HG02943 (cell line): ENCODE measurements at regions not wholly inside any gene's neighbourhood (a gene's known extent, or its start where the extent isn't known, plus 50 kb on each side); places are given as distances from the start of the nearest gene placed in this dataset.

Experiments used
- ATAC-seq: cut with Tn5 transposase; IDR thresholded peaks from one replicate; pipeline ENCODE4 v1.9.1; 2021; ENCODE audit warnings: mild to moderate bottlenecking, low read depth, moderate library complexity; ENCODE audit not compliant: unreplicated experiment

DNA sequence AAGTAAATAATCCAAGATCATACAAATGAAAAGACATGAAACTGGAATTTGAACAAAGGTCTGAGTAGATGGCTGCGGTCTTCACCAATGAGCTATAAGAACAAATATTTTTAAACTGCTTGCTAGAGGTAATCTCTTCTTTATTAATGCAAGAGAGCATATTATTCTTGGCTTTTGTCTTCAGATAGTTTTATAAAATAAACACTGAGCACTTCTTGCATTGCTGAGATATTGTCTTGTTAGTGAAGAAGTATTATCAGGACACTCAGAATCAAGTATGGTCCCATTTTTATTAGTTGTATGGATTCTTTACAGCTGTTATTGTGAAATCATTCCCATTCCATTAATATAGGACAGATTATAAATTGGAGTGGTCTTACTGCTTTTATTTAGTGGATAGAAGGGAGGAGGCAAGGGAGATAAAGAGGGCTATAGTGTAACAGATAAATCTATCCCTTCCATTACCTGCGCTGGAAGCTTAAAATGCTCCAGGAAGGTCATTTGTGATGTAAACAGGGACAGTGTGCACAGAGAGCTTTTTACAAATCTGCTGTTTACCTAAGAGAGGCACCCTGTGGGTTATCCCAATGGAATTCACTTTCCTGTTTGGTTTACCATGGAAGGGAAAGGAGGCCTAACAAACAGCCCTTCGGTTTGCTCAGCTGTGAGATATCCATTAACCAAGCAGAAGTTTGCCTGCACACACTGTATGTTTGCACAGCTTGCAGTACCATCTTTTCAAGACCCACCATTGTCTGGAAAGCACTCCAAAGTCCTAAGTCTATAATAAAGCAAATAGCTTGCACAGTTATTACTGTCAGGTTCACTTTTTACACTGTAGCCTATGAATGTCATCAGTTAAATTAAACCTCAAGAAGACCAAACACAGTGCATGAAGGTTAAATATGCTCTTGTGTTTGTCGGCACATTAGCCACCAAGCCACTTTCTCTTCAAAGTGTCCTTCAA, 347.7 kb upstream of the TGFBR2 start:
- ATAC-seq: no peak

DNA sequence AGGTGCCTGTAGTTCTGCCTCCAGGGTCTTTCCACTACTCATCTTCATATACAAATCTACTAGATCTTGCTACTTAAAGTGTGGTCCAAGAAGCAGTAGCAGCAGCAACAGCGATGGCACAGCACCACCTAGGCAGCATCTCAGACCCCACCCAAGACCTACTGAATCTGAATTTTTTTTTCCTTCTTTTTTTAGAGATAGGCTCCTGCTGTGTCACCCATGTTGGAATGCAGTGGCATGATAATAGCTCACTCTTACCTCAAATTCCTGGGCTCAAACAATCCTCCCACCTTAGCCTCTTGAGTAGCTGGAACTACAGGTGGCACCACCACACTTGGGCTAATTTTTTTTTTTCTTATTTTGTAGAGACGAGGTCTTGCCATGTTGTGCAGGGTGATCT, 346.7 kb upstream of the TGFBR2 start:
- no peak for ATAC-seq

DNA sequence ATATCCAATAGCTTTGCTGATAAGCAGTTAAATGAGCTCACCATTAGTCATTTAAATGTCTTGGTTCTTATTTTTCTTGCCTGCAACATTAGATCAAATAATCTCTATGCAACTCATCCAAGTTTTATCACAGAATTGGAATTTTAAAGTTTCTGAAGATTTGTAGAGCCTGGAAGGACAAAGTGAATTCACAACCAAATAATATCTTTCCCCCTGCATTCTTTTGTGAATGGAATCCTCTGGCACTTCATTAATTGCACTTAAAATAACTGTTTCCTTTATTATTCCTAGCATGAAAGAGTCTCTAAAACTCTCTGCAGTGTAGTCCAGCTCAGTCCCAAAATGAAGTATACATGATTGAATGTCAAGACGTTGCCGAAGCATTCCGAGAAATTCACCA, 345.6 kb upstream of the TGFBR2 start:
- ATAC-seq: no peak

DNA sequence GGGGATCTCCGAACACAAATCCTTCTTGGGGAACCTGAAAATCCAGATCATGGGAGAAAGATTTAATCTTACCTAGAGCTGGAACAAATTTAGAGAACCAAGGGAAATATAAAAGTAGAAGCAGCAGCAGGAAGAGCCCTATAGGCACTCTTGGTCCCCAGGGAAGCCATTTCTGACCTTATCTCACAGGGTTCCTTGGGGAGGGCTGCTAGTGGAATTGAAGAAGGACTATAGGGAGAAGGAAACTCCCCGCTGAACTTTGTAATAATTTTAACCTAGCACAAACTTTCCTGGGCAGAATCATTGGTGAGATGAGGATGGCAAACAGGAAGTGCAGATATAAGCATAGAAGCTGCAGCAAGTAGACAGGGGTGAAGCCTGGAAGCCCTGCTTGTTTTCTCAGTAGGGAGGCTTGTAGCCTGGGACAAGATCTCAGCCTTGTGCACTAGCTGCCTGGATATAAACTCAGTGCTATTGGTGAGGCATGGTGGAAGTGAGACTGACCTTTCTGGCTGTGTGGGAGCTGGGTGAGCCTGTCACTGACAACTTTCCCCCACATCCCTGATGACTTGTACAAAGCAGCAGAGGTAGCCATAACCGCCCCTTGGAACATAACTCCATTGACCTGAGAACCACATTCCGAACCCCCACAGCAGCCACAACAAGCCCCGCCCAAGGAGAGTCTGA, 343.0 kb upstream of the TGFBR2 start:
- no peak for ATAC-seq

DNA sequence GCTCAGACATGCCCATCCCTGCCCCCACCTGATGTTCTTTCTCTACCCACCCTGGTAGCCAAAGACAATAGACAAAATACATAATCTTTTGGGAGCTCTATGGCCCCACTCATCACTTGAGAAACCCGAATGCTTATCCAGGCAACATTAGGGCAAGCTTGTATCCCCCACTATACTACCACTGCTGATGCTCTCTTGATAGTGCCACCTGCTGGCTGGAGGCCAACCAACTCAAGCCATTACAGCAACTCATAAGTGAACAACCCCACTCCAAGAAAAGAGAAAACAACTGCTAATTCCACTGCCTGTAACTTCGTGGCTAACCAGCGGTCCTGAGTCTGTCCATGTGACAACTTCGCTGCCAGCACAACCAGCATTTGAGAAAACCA, 342.5 kb upstream of the TGFBR2 start:
- no peak for ATAC-seq

DNA sequence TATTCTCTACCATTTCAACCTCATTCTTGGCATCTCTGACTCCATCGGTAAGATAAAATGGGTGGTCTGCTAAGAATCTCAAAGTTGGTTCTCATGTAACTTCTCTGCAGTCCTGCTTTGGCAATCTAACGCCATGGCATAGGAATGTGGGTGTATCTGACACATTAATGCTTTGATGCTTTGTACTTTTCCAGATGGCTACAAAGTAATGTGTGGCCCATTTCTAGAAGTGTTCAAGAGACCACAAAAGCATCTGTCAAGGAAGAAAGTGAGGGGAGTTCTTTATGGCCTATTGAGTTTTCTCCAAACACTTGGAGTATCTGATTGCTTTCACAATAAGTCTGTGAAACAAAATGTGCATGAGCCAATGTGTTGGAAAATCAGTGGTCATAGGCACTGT, 339.9 kb upstream of the TGFBR2 start:
- ATAC-seq: no peak

DNA sequence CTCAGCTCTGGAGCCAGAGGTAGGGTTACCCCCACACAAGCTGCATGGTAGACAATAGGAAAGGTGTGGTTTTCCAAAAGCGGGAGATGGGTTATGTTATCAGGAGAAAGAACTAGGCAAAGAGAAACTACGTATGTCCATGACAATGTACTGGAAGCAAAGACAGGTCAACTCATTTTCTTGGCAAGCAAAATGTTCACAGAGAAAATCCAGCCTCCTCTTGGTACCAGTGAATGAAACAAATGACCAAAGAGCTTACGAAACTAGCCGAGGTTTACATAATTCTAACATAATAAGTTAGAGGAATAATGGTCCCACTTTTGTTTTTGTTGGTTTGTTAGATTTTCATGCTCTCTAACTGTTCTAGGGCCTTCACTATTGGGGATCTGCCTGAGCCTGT, 338.1 kb upstream of the TGFBR2 start:
- no peak for ATAC-seq

DNA sequence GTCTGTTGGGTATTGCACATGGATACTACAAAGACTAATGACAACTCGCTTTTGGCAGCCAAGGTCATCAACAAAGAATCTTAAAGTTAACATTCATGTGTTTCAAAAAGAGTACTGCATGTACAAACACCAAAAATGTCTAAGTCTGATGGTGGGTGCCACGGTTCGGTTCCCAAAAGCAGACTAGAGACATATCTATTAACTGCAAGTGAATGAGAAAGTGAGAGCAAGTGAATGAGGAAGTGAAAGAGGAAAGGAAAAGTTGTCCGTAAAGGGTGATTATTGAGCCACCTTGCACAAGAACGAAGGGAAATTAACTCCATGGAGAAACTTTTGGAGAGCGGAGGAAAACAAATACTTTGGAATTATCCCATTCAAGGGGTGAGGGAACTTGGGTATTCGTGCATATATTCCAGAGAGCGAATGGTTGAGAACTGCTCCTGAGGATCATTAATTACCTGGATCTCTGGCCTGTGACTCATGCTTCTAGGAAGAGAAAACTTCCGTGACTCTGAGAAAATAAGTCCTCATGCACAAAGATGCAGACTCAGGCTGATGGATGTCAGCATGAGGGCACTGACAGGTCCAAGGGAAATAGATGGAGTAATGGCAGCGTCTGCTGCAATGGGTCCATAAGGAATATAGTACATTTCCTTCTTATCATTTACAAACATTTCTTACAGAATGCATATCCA, 336.5 kb upstream of the TGFBR2 start:
- no peak for ATAC-seq

DNA sequence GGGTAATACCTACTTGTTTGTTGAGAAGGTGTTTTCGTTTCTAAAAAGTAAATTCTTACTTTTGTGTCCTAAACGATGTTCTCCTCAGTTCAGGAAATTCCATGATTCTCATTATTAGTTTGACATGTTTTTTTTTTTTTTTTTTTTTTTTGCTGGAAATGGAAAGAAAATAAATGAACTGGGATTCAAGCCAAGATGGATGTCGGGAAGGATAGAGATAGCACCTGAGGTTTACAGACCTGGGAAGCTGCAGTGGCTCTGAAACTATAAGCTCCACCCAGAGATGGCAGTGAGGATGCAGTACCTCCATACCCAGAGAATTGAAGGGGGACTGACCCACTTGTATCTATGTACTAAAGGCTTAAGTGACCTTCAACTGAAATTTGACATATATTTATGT, 334.6 kb upstream of the TGFBR2 start:
- ATAC-seq: no peak

DNA sequence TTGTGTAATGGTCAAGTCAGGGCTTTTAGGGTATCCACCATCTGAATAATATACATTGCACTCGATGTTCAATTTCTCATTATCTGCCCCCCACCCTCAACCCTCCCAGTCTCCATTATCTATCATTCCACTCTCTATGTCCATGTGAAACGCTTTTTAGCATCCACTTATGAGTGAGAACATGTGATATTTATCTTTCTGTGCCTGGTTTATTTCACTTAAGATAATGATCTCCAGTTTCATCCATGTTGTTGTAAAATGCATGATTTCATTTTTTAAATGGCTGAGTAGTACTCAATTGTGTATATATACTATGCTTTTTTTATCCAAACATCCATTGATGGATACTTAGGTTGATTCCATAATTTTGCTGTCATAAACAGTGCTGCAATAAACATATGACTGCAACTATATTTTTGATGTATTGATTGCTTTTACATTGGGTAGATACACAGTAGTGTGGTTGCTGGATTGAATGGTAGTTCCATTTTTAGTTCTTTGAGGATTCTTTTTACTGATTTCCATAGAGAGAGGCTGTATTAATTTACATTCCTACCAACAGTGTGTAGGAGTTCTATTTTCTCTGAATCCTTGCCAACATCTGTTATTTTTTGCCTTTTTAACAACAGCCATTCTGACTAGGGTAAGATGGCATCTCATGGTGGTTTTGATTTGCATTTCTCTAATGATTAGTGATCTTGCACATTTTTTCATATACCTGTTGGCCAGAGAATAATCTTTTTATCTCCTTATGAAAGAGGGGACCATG, 332.9 kb upstream of the TGFBR2 start:
- ATAC-seq: no peak

DNA sequence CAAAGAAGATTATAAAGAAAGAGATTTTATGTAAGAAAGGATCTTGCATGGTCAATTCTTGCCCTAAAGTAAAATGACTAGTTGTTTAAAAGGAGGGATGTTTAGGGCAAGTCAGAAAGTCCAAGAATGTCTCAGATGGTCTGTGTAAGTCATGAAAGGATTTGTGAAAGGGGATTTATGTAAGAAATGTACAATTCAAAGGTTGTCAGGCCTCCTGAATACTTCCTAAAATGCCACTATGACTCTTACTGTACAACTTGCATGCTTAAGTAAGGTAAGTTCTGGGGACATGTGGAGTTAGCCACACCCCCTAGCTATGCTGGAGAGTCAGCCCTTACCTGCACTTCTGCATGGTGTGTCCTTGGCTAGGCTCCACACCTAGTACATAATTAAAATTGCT, 328.9 kb upstream of the TGFBR2 start:
- ATAC-seq: no peak

DNA sequence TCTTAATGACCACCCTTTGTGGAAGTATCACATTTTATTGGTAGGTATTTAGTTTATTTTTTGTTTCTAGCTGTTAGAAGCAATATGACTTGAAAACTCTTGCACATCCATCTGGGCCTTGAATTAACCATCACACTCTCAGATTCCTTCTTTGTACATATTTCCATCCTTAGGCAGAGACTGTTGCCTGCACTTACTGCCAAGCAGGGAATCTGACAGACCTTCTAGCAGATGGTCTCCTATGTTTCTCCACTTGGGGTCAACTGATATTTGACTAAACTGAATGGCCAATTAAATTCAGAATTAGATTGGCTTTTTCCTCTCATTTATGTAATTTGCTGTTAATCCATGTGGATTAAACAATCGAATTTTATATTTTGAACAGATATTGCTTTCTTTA, 324.9 kb upstream of the TGFBR2 start:
- ATAC-seq: no peak

DNA sequence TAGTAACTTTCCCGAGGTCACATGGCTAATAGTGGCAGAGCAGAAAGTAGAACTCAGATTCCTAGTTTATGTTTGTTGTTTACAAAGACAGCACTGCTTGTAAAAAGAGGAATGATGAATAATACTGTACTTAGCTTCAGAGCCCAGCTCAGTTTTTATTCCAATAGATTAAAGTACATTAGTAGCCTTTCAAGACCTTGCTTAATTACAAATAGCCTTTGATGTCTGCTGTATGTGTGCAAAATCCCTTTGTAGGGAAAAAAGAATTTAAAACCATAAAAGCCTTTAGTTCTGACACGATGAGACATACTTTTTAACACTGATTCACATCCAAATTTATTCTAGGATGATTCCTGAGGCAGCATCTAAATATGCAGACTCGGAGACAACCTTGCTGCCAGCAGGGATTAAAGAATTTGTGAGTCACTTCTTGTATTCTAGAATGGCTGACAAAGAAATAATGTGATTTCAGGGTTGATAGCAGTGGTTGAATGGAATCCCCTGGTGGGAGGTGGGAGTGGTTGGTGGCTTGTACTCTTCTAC, 324.2 kb upstream of the TGFBR2 start:
- no peak for ATAC-seq

DNA sequence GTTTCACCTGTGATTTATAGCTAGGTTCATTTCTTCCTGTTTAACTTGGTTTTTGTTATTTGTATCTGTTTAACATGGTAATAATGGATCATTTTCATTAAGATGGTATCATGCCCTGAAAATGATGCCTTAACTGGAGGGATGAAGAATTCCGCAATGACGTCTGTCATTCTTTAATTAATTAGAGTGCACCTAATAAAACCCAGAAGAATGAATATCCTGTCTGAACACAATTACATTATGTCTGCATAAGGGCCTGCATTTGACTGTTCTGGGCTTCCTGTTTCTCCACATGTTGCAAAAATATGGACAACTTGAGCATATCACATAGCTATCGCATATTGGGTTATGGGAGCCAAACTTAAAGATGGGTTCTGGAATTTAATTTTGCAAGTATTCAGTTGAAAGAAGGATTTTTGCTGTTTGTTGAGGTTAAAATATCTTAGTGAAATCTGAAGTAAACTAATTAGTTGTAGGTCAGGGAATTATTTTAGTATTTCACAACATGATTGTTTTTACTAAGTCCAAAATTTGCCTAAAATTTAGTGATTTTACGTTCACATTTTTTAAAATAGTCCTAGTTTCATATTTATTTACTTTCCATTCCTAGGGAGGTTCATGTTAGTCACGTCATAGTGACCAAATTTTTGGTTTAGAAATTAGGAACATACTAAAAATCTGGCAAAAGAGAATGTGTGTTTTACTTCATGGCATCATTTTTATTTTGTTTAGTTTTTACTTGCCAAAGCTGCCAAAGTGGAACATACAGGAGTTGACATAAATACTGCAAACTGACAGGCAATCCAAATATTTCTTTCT, 321.0 kb upstream of the TGFBR2 start:
- ATAC-seq: no peak

DNA sequence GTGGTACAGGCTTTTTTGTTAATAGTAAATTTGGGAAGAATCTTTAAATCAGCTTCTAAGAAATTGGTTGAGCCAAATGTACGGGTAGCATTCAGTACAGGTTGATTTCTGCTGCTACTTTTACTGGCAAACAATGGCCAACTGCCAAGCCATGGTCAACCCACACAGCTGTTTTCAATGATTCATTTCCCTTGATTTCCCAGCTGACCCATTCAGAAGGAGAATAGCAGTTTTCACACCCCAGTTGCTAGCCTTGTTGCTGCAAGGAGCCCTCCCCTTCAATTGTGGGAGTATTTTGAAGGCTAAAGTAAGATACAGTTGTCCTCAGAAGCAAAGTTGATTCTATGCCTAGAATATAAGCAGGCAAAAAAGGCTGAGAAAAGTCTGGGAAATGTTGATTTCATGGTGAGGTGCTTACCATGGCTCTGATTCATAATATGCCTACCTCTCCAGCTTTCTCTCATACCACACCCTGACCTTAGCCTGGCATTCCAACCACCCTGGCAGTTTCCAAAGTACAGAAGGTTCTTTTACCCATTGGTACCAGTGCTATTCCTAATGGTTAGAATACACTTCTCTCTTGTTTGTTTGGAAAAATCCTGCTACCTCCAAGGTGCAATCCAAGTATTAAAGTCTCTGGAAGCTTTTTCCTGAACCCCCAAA, 320.3 kb upstream of the TGFBR2 start:
- no peak for ATAC-seq

DNA sequence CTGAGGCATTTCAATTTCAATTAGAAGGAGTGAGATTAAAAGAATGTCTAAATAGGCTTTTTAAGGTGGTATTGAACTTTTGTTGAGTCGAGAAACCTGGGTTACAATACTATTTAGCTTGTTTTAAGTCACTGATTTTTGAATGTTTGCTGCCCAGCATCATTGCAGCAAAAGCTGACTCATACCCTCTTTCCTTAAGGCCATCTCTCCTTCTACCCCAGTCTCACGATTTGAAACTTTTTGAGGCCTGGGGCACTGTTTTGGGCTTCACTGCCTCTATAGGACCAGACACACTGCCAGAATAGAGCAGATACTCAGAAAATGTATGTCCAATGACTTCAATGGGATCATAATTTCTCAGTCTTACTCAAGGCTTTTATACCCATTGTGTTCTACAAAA, 319.6 kb upstream of the TGFBR2 start:
- ATAC-seq: no peak

DNA sequence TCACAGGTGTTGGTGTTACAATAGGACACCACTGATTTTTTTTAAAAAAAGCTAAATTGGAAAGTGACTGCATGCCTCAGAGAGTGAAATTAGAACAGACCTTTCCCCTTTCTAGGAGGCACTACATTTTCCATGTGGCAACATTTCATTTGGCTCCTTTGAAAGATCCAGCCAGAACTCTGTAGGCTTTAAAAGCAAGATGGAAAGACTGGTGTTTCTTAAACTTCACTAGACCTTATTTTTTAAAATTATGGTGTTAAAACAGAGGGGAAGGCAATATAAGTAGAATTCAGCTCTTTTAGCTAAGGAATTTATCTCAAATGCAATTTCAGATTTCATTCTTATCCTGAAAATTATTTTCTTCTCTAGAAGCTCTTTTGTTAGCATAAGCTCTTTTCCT, 317.6 kb upstream of the TGFBR2 start:
- ATAC-seq: no peak

DNA sequence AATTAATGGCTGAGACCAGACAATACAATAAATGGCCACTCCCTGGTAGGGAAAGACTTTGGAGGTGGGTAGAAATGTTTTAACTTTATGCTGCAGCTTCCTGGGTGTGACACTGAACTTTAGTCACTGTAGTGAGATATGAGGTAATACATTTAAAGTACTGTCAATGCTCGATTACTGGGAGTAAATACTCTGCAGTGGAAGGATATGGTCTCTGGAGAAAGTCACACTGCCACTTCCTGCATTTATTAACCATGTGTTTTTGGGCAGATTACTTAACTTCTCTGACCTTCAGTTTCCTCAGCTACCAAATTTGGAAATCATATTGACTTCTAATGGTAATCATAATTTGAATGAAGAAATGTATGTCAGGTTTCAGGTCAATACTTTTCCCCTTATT, 317.1 kb upstream of the TGFBR2 start:
- no peak for ATAC-seq

DNA sequence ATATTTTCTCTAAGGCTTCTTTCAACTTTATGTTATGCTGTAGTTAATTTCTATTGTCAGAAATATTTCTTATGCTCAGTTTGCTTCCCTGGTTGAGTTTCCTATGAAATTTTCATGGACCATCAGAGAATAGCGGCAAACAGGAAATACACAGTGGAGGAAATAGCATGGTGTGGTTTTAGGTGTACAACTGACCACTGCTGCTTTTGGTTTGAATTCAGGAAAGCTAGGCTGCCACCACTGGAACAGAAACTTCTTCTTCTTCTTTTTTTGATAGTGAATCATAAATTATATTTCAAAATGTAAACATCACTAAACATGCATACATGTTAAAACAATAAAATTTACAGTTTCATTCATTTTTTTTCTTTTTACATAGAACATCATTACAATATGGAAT, 316.6 kb upstream of the TGFBR2 start:
- no peak for ATAC-seq
